ENCODE measurements at regions not wholly inside any gene's neighbourhood (a gene's known extent, or its start where the extent isn't known, plus 50 kb on each side); places are given as distances from the start of the nearest gene placed in this dataset.

- TF ChIP-seq ZC3H10 (CRISPR knock-in tag; IDR thresholded peaks at IDR 0.05) (no peak), RARB (CRISPR knock-in tag; IDR thresholded peaks at IDR 0.05) (no peak)
These were observed 130.8 kb upstream of the GPR26 start for GRCh38 chr10:123535386-123535785.

GRCh38 chr10:123536176-123536845 lies 129.8 kb upstream of the GPR26 start:
- no peak for ATAC-seq
- TF ChIP-seq, protein P1, sequence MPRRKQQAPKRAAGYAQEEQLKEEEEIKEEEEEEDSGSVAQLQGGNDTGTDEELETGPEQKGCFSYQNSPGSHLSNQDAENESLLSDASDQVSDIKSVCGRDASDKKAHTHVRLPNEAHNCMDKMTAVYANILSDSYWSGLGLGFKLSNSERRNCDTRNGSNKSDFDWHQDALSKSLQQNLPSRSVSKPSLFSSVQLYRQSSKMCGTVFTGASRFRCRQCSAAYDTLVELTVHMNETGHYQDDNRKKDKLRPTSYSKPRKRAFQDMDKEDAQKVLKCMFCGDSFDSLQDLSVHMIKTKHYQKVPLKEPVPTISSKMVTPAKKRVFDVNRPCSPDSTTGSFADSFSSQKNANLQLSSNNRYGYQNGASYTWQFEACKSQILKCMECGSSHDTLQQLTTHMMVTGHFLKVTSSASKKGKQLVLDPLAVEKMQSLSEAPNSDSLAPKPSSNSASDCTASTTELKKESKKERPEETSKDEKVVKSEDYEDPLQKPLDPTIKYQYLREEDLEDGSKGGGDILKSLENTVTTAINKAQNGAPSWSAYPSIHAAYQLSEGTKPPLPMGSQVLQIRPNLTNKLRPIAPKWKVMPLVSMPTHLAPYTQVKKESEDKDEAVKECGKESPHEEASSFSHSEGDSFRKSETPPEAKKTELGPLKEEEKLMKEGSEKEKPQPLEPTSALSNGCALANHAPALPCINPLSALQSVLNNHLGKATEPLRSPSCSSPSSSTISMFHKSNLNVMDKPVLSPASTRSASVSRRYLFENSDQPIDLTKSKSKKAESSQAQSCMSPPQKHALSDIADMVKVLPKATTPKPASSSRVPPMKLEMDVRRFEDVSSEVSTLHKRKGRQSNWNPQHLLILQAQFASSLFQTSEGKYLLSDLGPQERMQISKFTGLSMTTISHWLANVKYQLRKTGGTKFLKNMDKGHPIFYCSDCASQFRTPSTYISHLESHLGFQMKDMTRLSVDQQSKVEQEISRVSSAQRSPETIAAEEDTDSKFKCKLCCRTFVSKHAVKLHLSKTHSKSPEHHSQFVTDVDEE (CRISPR knock-in tag; IDR thresholded peaks at IDR 0.05), result no peak
- TF ChIP-seq TOX (CRISPR knock-in tag; IDR thresholded peaks at IDR 0.05; ENCODE audit: borderline replicate concordance) (no peak), ARNTL (CRISPR knock-in tag; IDR thresholded peaks at IDR 0.05; ENCODE audit: borderline replicate concordance, low read depth) (no peak), CREB5 (CRISPR knock-in tag; IDR thresholded peaks at IDR 0.05; ENCODE audit: low read depth) (no peak), CSDC2 (CRISPR knock-in tag; IDR thresholded peaks at IDR 0.05) (no peak), OSR1 (CRISPR knock-in tag; IDR thresholded peaks at IDR 0.05) (no peak), BACH2 (CRISPR knock-in tag; IDR thresholded peaks at IDR 0.05; ENCODE audit: borderline replicate concordance) (no peak), ESRRG (CRISPR knock-in tag; IDR thresholded peaks at IDR 0.05) (no peak), PPARA (CRISPR knock-in tag; IDR thresholded peaks at IDR 0.05; ENCODE audit: borderline replicate concordance) (no peak), ISL1 (CRISPR knock-in tag; IDR thresholded peaks at IDR 0.05) (no peak), GLIS3 (CRISPR knock-in tag; IDR thresholded peaks at IDR 0.05) (no peak), ZNF8 (CRISPR knock-in tag; IDR thresholded peaks at IDR 0.05) (no peak), ZNF565 (CRISPR knock-in tag; conservative IDR thresholded peaks at IDR 0.05; ENCODE audit: low read depth) (no peak), ZFP3 (CRISPR knock-in tag; IDR thresholded peaks at IDR 0.05) (no peak), ZC3H10 (CRISPR knock-in tag; IDR thresholded peaks at IDR 0.05) (no peak)
- TF ChIP-seq, protein P2, sequence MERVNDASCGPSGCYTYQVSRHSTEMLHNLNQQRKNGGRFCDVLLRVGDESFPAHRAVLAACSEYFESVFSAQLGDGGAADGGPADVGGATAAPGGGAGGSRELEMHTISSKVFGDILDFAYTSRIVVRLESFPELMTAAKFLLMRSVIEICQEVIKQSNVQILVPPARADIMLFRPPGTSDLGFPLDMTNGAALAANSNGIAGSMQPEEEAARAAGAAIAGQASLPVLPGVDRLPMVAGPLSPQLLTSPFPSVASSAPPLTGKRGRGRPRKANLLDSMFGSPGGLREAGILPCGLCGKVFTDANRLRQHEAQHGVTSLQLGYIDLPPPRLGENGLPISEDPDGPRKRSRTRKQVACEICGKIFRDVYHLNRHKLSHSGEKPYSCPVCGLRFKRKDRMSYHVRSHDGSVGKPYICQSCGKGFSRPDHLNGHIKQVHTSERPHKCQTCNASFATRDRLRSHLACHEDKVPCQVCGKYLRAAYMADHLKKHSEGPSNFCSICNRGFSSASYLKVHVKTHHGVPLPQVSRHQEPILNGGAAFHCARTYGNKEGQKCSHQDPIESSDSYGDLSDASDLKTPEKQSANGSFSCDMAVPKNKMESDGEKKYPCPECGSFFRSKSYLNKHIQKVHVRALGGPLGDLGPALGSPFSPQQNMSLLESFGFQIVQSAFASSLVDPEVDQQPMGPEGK (CRISPR knock-in tag; IDR thresholded peaks at IDR 0.05; ENCODE audit: borderline replicate concordance), result no peak

More at GRCh38 chr10:123535386-123535785, 130.8 kb upstream of the GPR26 start:
- no peak for ATAC-seq

GRCh38 chr10:123537188-123537961 lies 128.8 kb upstream of the GPR26 start:
- ATAC-seq, result no peak
- TF ChIP-seq RARB (CRISPR knock-in tag; IDR thresholded peaks at IDR 0.05) (no peak), ZFP3 (CRISPR knock-in tag; IDR thresholded peaks at IDR 0.05) (no peak), SNAI2 (CRISPR knock-in tag; IDR thresholded peaks at IDR 0.05) (no peak), ZFP30 (CRISPR knock-in tag; IDR thresholded peaks at IDR 0.05) (no peak), ARNTL (CRISPR knock-in tag; IDR thresholded peaks at IDR 0.05; ENCODE audit: borderline replicate concordance, low read depth) (no peak), PPARA (CRISPR knock-in tag; IDR thresholded peaks at IDR 0.05; ENCODE audit: borderline replicate concordance) (no peak)
- TF ChIP-seq, protein P2 (CRISPR knock-in tag; IDR thresholded peaks at IDR 0.05; ENCODE audit: borderline replicate concordance), result no peak

Measured in SK-N-SH treated with all-trans-retinoic acid at 6 μM for 48 hours (cell line).